H9 (cell line): ENCODE measurements at regions not wholly inside any gene's neighbourhood (a gene's known extent, or its start where the extent isn't known, plus 50 kb on each side); places are given as distances from the start of the nearest gene placed in this dataset.

Experiments
- DNase-seq: peaks from one replicate; pipeline ENCODE4 v3.0.0-alpha.2; 2017
- H2AFZ ChIP-seq: one replicate; pipeline ENCODE4 v1.6.1; 2013; ENCODE audit warnings: mild to moderate bottlenecking, low read length, control low read depth, moderate library complexity
- H2AK5ac ChIP-seq: 2 replicates; pipeline ENCODE4 v1.6.1; 2013; ENCODE audit warnings: low read length, control low read depth, mixed read lengths; ENCODE audit not compliant: insufficient read length
- H2BK120ac ChIP-seq: one replicate; pipeline ENCODE4 v1.6.1; 2013; ENCODE audit warnings: low read depth, mild to moderate bottlenecking, low read length, control low read depth, inconsistent platforms; ENCODE audit not compliant: poor library complexity, severe bottlenecking
- H2BK12ac ChIP-seq: 2 replicates; pipeline ENCODE4 v1.6.1; 2013; ENCODE audit warnings: low read length, control low read depth, mixed read lengths, low read depth; ENCODE audit not compliant: insufficient read length
- H2BK15ac ChIP-seq: 2 replicates; pipeline ENCODE4 v1.6.1; 2013; ENCODE audit warnings: low read depth, low read length, control low read depth
- H2BK20ac ChIP-seq: one replicate; pipeline ENCODE4 v1.6.1; 2013; ENCODE audit warnings: low read depth, mild to moderate bottlenecking, low read length, control low read depth, inconsistent platforms; ENCODE audit not compliant: poor library complexity, severe bottlenecking
- H2BK5ac ChIP-seq: 2 replicates; pipeline ENCODE4 v1.6.1; 2013; ENCODE audit warnings: low read length, control low read depth, mixed read lengths; ENCODE audit not compliant: insufficient read length
- H3K14ac ChIP-seq: 2 replicates; pipeline ENCODE4 v1.6.1; 2013; ENCODE audit warnings: low read length, control low read depth; ENCODE audit not compliant: insufficient read depth
- H3K18ac ChIP-seq: 2 replicates; pipeline ENCODE4 v1.6.1; 2013; ENCODE audit warnings: low read depth, mild to moderate bottlenecking, mixed read lengths, low read length, control low read depth; ENCODE audit not compliant: insufficient read length
- H3K23ac ChIP-seq: 2 replicates; pipeline ENCODE4 v1.6.1; 2013; ENCODE audit warnings: low read length, control low read depth, mixed read lengths, low read depth; ENCODE audit not compliant: insufficient read length
- H3K23me2 ChIP-seq: 2 replicates; pipeline ENCODE4 v1.6.1; 2013; ENCODE audit warnings: low read depth, mild to moderate bottlenecking, mixed read lengths, low read length, control low read depth; ENCODE audit not compliant: insufficient read length, poor library complexity, severe bottlenecking
- H3K27ac ChIP-seq: 2 replicates; pipeline ENCODE4 v1.5.1; 2013; ENCODE audit warnings: low read length, control low read depth, mixed read lengths, low read depth; ENCODE audit not compliant: insufficient read length
- H3K27me3 ChIP-seq: 2 replicates; pipeline ENCODE4 v1.6.1; 2013; ENCODE audit warnings: low read length, control low read depth, inconsistent platforms; ENCODE audit not compliant: insufficient read depth
- H3K4ac ChIP-seq: 2 replicates; pipeline ENCODE4 v1.6.1; 2013; ENCODE audit warnings: low read depth, mild to moderate bottlenecking, control low read depth, inconsistent platforms, low read length, moderate library complexity
- H3K4me1 ChIP-seq: 2 replicates; pipeline ENCODE4 v1.6.1; 2013; ENCODE audit warnings: low read length, control low read depth, inconsistent platforms; ENCODE audit not compliant: insufficient read depth
- H3K4me2 ChIP-seq: 2 replicates; pipeline ENCODE4 v1.6.1; 2013; ENCODE audit warnings: low read length, control low read depth, mixed read lengths; ENCODE audit not compliant: insufficient read length, insufficient read depth
- H3K56ac ChIP-seq: 2 replicates; pipeline ENCODE4 v1.6.1; 2013; ENCODE audit warnings: low read depth, mild to moderate bottlenecking, mixed read lengths, low read length, control low read depth; ENCODE audit not compliant: insufficient read length
- H3K79me1 ChIP-seq: 2 replicates; pipeline ENCODE4 v1.6.1; 2013; ENCODE audit warnings: low read depth, mild to moderate bottlenecking, moderate library complexity, low read length, control low read depth, inconsistent platforms; ENCODE audit not compliant: insufficient read depth, poor library complexity, severe bottlenecking
- H3K79me2 ChIP-seq: 2 replicates; pipeline ENCODE4 v1.6.1; 2013; ENCODE audit warnings: low read length, control low read depth, inconsistent platforms; ENCODE audit not compliant: insufficient read depth
- H3K9ac ChIP-seq: 2 replicates; pipeline ENCODE4 v1.6.1; 2013; ENCODE audit warnings: low read length, control low read depth, mixed read lengths; ENCODE audit not compliant: insufficient read length; ENCODE audit errors: extremely low read depth
- H3K9me3 ChIP-seq: one replicate; pipeline ENCODE4 v1.6.1; 2013; ENCODE audit warnings: low read depth, low read length, inconsistent platforms; ENCODE audit not compliant: control insufficient read depth
- H3T11ph ChIP-seq: one replicate; pipeline ENCODE4 v1.6.1; 2013; ENCODE audit warnings: mild to moderate bottlenecking, low read length, control low read depth, inconsistent platforms
- H4K20me1 ChIP-seq: one replicate; pipeline ENCODE4 v1.6.1; 2013; ENCODE audit not compliant: control insufficient read depth, insufficient read length, insufficient read depth
- H4K5ac ChIP-seq: 2 replicates; pipeline ENCODE4 v1.6.1; 2013; ENCODE audit warnings: low read depth, mild to moderate bottlenecking, mixed read lengths, low read length, control low read depth; ENCODE audit not compliant: insufficient read length
- H4K8ac ChIP-seq: replicated peaks from 2 replicates; pipeline ENCODE4 v1.6.1; 2013; ENCODE audit warnings: low read length, control low read depth, mixed read lengths, low read depth; ENCODE audit not compliant: insufficient read length
- H4K91ac ChIP-seq: 2 replicates; pipeline ENCODE4 v1.6.1; 2013; ENCODE audit warnings: low read depth, mild to moderate bottlenecking, moderate library complexity, mixed read lengths, low read length, control low read depth; ENCODE audit not compliant: insufficient read length
- H3K27ac Mint-ChIP-seq, 3 experiments: 2 replicates in 2 of 3; 3 replicates in 1 of 3; pipeline ENCODE4 v1.8.0; 2020 to 2021; ENCODE audit warnings: mixed read lengths in 3 of 3, mild to moderate bottlenecking in 1 of 3, moderate library complexity in 1 of 3
- H3K27me3 Mint-ChIP-seq: 2 replicates; pipeline ENCODE4 v1.8.0; 2021; ENCODE audit warnings: low read depth, mild to moderate bottlenecking, moderate library complexity, mixed read lengths
- H3K36me3 Mint-ChIP-seq, 3 experiments: 2 replicates in 2 of 3; 3 replicates in 1 of 3; pipeline ENCODE4 v1.8.0; 2020 to 2021; ENCODE audit warnings: low read depth in 3 of 3, mixed read lengths in 3 of 3; ENCODE audit not compliant: insufficient read depth in 1 of 3
- H3K4me1 Mint-ChIP-seq, 2 experiments: 2 replicates each; pipeline ENCODE4 v1.8.0; 2020; ENCODE audit warnings: mixed read lengths in 2 of 2
- H3K4me3 Mint-ChIP-seq, 2 experiments: 2 replicates in 1 of 2; 3 replicates in 1 of 2; pipeline ENCODE4 v1.8.0; 2020 to 2021; ENCODE audit warnings: mild to moderate bottlenecking in 2 of 2, mixed read lengths in 2 of 2, moderate library complexity in 1 of 2
- H3K9me3 Mint-ChIP-seq, 2 experiments: 2 replicates in 1 of 2; 3 replicates in 1 of 2; pipeline ENCODE4 v1.8.0; 2020; ENCODE audit warnings: mild to moderate bottlenecking in 2 of 2, mixed read lengths in 2 of 2, moderate library complexity in 1 of 2
- CTCF ChIP-seq: fragments of 200-600 bp; sonication (generic); conservative IDR thresholded peaks from 3 replicates; pipeline ENCODE4 v1.8.0; 2021; ENCODE audit warnings: antibody characterized with exemption, mild to moderate bottlenecking
- WGBS: extraction: QIAGEN DNeasy Blood & Tissue Kit; methylation state at CpG from one replicate; pipeline ENCODE4 v1.1.7; 2013; ENCODE audit warnings: missing lambda C conversion rate, low lambda C conversion rate, mixed read lengths; ENCODE audit not compliant: insufficient read length; ENCODE audit errors: extremely low coverage; 5-methylcytosine and 5-hydroxymethylcytosine counted together

GRCh38 chr5:167723254-167723871 is 568.1 kb upstream of the WWC1 start:
- TF ChIP-seq CTCF = peak; percentile 89
- Histone ChIP-seq H3K4me1 (peaks cover 8% of the 10 kb centered on the region), H2AFZ (no peak overlapping the region)

More at GRCh38 chr5:167723254-167723871, 568.1 kb upstream of the WWC1 start:
- no peak overlapping the region for H4K8ac ChIP-seq
- no peak overlapping the region for H4K91ac ChIP-seq
- H3K14ac ChIP-seq = no peak overlapping the region
- no peak overlapping the region for H3K23ac ChIP-seq
- H3K4me2 ChIP-seq = no peak overlapping the region
- H2BK15ac ChIP-seq = no peak overlapping the region
- H3K36me3 Mint-ChIP-seq = no peaks in the 10 kb centered on the region
- no peak overlapping the region for H3T11ph ChIP-seq
- no peak overlapping the region for H2BK20ac ChIP-seq
- no peak overlapping the region for H2BK120ac ChIP-seq
- H3K27ac Mint-ChIP-seq = no peak overlapping the region
- no peaks in the 10 kb centered on the region for H3K9me3 Mint-ChIP-seq
- H2AK5ac ChIP-seq = no peak overlapping the region
- no peaks in the 10 kb centered on the region for H3K27me3 ChIP-seq
- no peak overlapping the region for H2BK12ac ChIP-seq
- no peaks in the 10 kb centered on the region for H3K23me2 ChIP-seq
- H3K9ac ChIP-seq = no peak overlapping the region
- no peaks in the 10 kb centered on the region for H3K79me1 ChIP-seq
- no peak overlapping the region for H3K27ac ChIP-seq
- H4K20me1 ChIP-seq = no peaks in the 10 kb centered on the region
- H3K4ac ChIP-seq = no peak overlapping the region
- no peak overlapping the region for H4K5ac ChIP-seq
- peaks cover 26 to 36% of the 10 kb centered on the region in 2 experiments for H3K4me1 Mint-ChIP-seq
- no peaks in the 10 kb centered on the region; the same call in 1 of the 2 replicates for H3K27me3 Mint-ChIP-seq
- WGBS = no CpG with 5 or more reads among the region's 9 CpGs
- H3K56ac ChIP-seq = no peak overlapping the region
- peak; percentile 82 for DNase-seq
- H3K79me2 ChIP-seq = no peaks in the 10 kb centered on the region
- H3K9me3 ChIP-seq = no peaks in the 10 kb centered on the region
- no peak overlapping the region for H3K18ac ChIP-seq
- no peak overlapping the region for H2BK5ac ChIP-seq
- H3K4me3 Mint-ChIP-seq = no peak overlapping the region
